ENCODE measurements at regions not wholly inside any gene's neighbourhood (a gene's known extent, or its start where the extent isn't known, plus 50 kb on each side); places are given as distances from the start of the nearest gene placed in this dataset.

DNA sequence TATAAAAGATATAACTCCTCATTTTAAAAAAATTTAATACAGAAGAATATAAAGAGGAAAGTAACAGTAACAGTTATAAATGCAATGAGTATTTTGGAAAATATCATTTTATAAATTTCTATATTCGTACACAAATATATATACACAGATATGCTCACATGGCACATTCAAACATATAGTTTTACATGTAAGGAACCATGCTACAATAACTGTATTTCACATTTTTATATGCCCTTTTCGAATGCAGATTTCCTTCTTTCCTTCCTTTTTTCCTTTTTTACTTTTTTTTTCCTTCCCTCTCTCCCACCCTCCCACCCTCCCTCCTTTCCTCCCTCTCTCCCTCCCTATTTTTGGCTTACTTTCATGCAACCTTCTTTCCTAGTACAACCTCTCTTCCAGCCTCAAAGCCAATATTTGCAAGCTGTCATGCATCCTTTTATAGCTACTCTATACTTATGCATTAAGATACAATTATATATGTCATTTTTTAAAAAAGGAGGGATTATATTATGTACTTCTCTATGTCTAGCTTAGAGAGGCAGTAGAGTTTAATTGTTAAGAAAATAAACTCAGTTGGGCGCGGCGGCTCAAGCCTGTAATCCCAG, 830.5 kb downstream of the IGSF11 start:
- TF ChIP-seq CTCF (IDR thresholded peaks at IDR 0.05) (no peak), POLR2AphosphoS5 (IDR thresholded peaks at IDR 0.05) (no peak), EP300 (IDR thresholded peaks at IDR 0.05) (no peak)
